Tibial nerve (tissue), 4 donors: ENCODE measurements at regions not wholly inside any gene's neighbourhood (a gene's known extent, or its start where the extent isn't known, plus 50 kb on each side); places are given as distances from the start of the nearest gene placed in this dataset.

ENCODE experiments used
- DNase-seq, 2 donors: peaks; one replicate each; pipeline ENCODE4 v3.0.0-alpha.2; 2019; ENCODE audit warnings: low spot score in 2 of 2
- H3K27ac ChIP-seq, 4 donors: fragments of 200-600 bp; sonication (generic) in 3 of 4; one replicate each; pipeline ENCODE4 v1.5.1; 2017 to 2019; ENCODE audit warnings: mild to moderate bottlenecking in 1 of 4
- H3K27me3 ChIP-seq, 2 donors: fragments of 200-600 bp; sonication (generic) in 1 of 2; one replicate each; pipeline versions ENCODE4 v1.5.1 to v1.6.0; 2017 to 2019
- H3K36me3 ChIP-seq, 3 donors: fragments of 200-600 bp; sonication (generic); one replicate each; pipeline ENCODE4 v1.5.1; 2018 to 2019
- H3K4me1 ChIP-seq, 4 donors: fragments of 200-600 bp; sonication (generic) in 3 of 4; one replicate each; pipeline ENCODE4 v1.5.1; 2017 to 2019
- H3K4me3 ChIP-seq, 4 donors: fragments of 200-600 bp; sonication (generic) in 3 of 4; one replicate each; pipeline ENCODE4 v1.5.1; 2017 to 2019; ENCODE audit warnings: mild to moderate bottlenecking in 1 of 4, moderate library complexity in 1 of 4
- H3K9me3 ChIP-seq, 4 donors: fragments of 200-600 bp; sonication (generic) in 3 of 4; one replicate each; pipeline ENCODE4 v1.5.1; 2017 to 2019
- CTCF ChIP-seq, 5 experiments: fragments of 200-600 bp in 3 of 5; fragments of 450-650 bp in 2 of 5; sonication (generic) in 3 of 5; IDR thresholded peaks; one replicate each; pipeline ENCODE4 v1.5.1; 2016 to 2019; ENCODE audit warnings: antibody characterized with exemption in 5 of 5, mild to moderate bottlenecking in 3 of 5, moderate library complexity in 2 of 5
- EP300 ChIP-seq, 2 donors: sonication (generic); formaldehyde crosslinking; IDR thresholded peaks; one replicate each; pipeline ENCODE4 v1.6.1; 2017; ENCODE audit warnings: antibody characterized with exemption in 2 of 2, mild to moderate bottlenecking in 1 of 2
- POLR2A ChIP-seq, 2 donors: fragments of 450-650 bp; IDR thresholded peaks; one replicate each; pipeline ENCODE4 v1.6.1; 2017; ENCODE audit warnings: antibody characterized with exemption in 2 of 2, mild to moderate bottlenecking in 2 of 2, moderate library complexity in 2 of 2
- WGBS, 2 donors: methylation state at CpG; one replicate each; pipeline ENCODE4 v1.1.5; 2018; 5-methylcytosine and 5-hydroxymethylcytosine counted together

GRCh38 chr22:22387386-22387736, 121.2 kb downstream of the ZNF280B start:
- 0 to 6% methylated on average over 1 of the region's 1 CpG for WGBS, 2 donors
- TF ChIP-seq CTCF (IDR thresholded peaks at IDR 0.05): no peak
- no peak for TF ChIP-seq POLR2A (IDR thresholded peaks at IDR 0.05)
- no peak for TF ChIP-seq EP300 (IDR thresholded peaks at IDR 0.05)
- Histone ChIP-seq H3K36me3 (no peaks in the 10 kb centered on the region), H3K27me3 (no peaks in the 10 kb centered on the region), H3K27ac (no peak overlapping the region), H3K4me1 (no peaks in the 10 kb centered on the region), H3K9me3 (peaks cover 0 to 4% (median 0%) of the 10 kb centered on the region in 4 donors), H3K4me3 (no peak overlapping the region)
- no peak for DNase-seq

GRCh38 chr22:22388090-22388489, 120.5 kb downstream of the ZNF280B start:
- 76 to 77% methylated on average over 5 of the region's 5 CpGs for WGBS, 2 donors
- H3K27ac ChIP-seq: no peak overlapping the region
- no peaks in the 10 kb centered on the region for H3K36me3 ChIP-seq
- no peaks in the 10 kb centered on the region for H3K27me3 ChIP-seq
- no peak for DNase-seq
- no peak overlapping the region for H3K4me3 ChIP-seq
- peaks cover 0 to 12% (median 0%) of the 10 kb centered on the region in 4 donors for H3K9me3 ChIP-seq
- no peaks in the 10 kb centered on the region for H3K4me1 ChIP-seq
- TF ChIP-seq CTCF (IDR thresholded peaks at IDR 0.05) (no peak), EP300 (IDR thresholded peaks at IDR 0.05) (no peak)

- no peaks in the 10 kb centered on the region for H3K4me1 ChIP-seq
- no peak for TF ChIP-seq POLR2A (IDR thresholded peaks at IDR 0.05)
- TF ChIP-seq CTCF (IDR thresholded peaks at IDR 0.05): no peak
- no peak for TF ChIP-seq EP300 (IDR thresholded peaks at IDR 0.05)
- no peaks in the 10 kb centered on the region for H3K36me3 ChIP-seq
- no peak for DNase-seq
- no peak overlapping the region for H3K4me3 ChIP-seq
- no peaks in the 10 kb centered on the region for H3K27me3 ChIP-seq
- WGBS, 2 donors: 88 to 90% methylated on average over 2 to 3 of the region's 3 CpGs
- H3K9me3 ChIP-seq: peaks cover 0 to 14% (median 0%) of the 10 kb centered on the region in 4 donors
- H3K27ac ChIP-seq: no peak overlapping the region
Measured at GRCh38 chr22:22388494-22388893, 120.0 kb downstream of the ZNF280B start.

GRCh38 chr22:22389467-22389866, 119.1 kb downstream of the ZNF280B start:
- no peak overlapping the region for H3K27ac ChIP-seq
- TF ChIP-seq CTCF (IDR thresholded peaks at IDR 0.05) (no peak), EP300 (IDR thresholded peaks at IDR 0.05) (no peak), POLR2A (IDR thresholded peaks at IDR 0.05) (no peak)
- H3K4me3 ChIP-seq: no peak overlapping the region
- WGBS, 2 donors: 80 to 88% methylated on average over 5 of the region's 5 CpGs
- no peaks in the 10 kb centered on the region for H3K4me1 ChIP-seq
- H3K27me3 ChIP-seq: no peaks in the 10 kb centered on the region
- no peaks in the 10 kb centered on the region for H3K36me3 ChIP-seq
- peaks cover 0 to 19% (median 0%) of the 10 kb centered on the region in 4 donors for H3K9me3 ChIP-seq
- no peak for DNase-seq

- Histone ChIP-seq H3K4me3 (no peak overlapping the region), H3K27ac (no peak overlapping the region), H3K4me1 (no peaks in the 10 kb centered on the region), H3K9me3 (peaks cover 0 to 19% (median 0%) of the 10 kb centered on the region in 4 donors), H3K27me3 (no peaks in the 10 kb centered on the region), H3K36me3 (no peaks in the 10 kb centered on the region)
- TF ChIP-seq POLR2A (IDR thresholded peaks at IDR 0.05): no peak
- TF ChIP-seq CTCF (IDR thresholded peaks at IDR 0.05): no peak
- TF ChIP-seq EP300 (IDR thresholded peaks at IDR 0.05): no peak
- DNase-seq: no peak
- 85 to 92% methylated on average over 4 of the region's 4 CpGs for WGBS, 2 donors
Measured at GRCh38 chr22:22390989-22391388, 117.6 kb downstream of the ZNF280B start.
